Panc1 (cell line): ENCODE measurements at regions not wholly inside any gene's neighbourhood (a gene's known extent, or its start where the extent isn't known, plus 50 kb on each side); places are given as distances from the start of the nearest gene placed in this dataset.

Experiments
- ATAC-seq: fragments of 200-7000 bp; cut with Tn5 transposase; 2 replicates; pipeline ENCODE4 v1.9.1; 2020; ENCODE audit warnings: mild to moderate bottlenecking, moderate library complexity
- BruUV-seq: library from RNA; stranded (reverse); fragments of 400-500 nt; replicated peaks from 2 replicates; lab custom pipeline; 2021; lab: Mats Ljungman, UMichigan
- CTCF ChIA-PET: fragments of 300-600 bp; sonication (Branson Sonifier 250); formaldehyde crosslinking; loops from one replicate; lab custom pipeline; 2022; ENCODE audit warnings: antibody characterized with exemption; lab: Charles Lee
- POLR2A ChIA-PET: fragments of 300-600 bp; sonication (Branson Sonifier 250); formaldehyde crosslinking; loops from one replicate; lab custom pipeline; 2022; ENCODE audit warnings: antibody characterized with exemption; lab: Charles Lee
- DNase-seq: peaks from one replicate; pipeline ENCODE4 v3.0.0-alpha.2; 2010; ENCODE audit warnings: low read depth, low spot score
- H3K27ac ChIP-seq: 2 replicates; pipeline ENCODE4 v1.5.1; 2011; ENCODE audit warnings: mild to moderate bottlenecking, low read length, inconsistent platforms
- H3K27me3 ChIP-seq: fragments of 200-500 bp; sonication (Bioruptor generic); 2 replicates; pipeline ENCODE4 v1.6.0; 2014; ENCODE audit warnings: low read length, inconsistent platforms; ENCODE audit not compliant: control insufficient read depth, insufficient read depth
- H3K36me3 ChIP-seq: fragments of 200-500 bp; sonication (Bioruptor generic); 2 replicates; pipeline ENCODE4 v1.5.1; 2014; ENCODE audit warnings: inconsistent platforms, mild to moderate bottlenecking, low read length, moderate library complexity; ENCODE audit not compliant: control insufficient read depth, insufficient read depth
- H3K4me1 ChIP-seq: 2 replicates; pipeline ENCODE4 v1.5.1; 2011; ENCODE audit warnings: inconsistent platforms, mild to moderate bottlenecking, low read length, moderate library complexity; ENCODE audit not compliant: control insufficient read depth, insufficient read depth
- H3K4me3 ChIP-seq, 2 experiments: 2 replicates each; pipeline ENCODE4 v1.5.1; 2011 to 2012; ENCODE audit warnings: low read depth in 2 of 2, low read length in 2 of 2, mild to moderate bottlenecking in 2 of 2, inconsistent platforms in 1 of 2, moderate library complexity in 1 of 2
- H3K9me3 ChIP-seq: fragments of 200-500 bp; sonication (Bioruptor generic); 2 replicates; pipeline ENCODE4 v1.5.1; 2014; ENCODE audit warnings: low read depth, mild to moderate bottlenecking, inconsistent platforms, low read length, moderate library complexity; ENCODE audit not compliant: control insufficient read depth, insufficient read depth
- CTCF ChIP-seq: fragments of 450-650 bp; IDR thresholded peaks from 2 replicates; pipeline ENCODE4 v1.5.1; 2017; ENCODE audit warnings: mild to moderate bottlenecking
- POLR2AphosphoS5 ChIP-seq: IDR thresholded peaks from 2 replicates; pipeline ENCODE4 v1.6.1; 2012; ENCODE audit warnings: mild to moderate bottlenecking, low read depth, low read length, moderate library complexity
- REST ChIP-seq, 2 experiments: IDR thresholded peaks; 2 replicates each; pipeline ENCODE4 v1.6.1; 2011 to 2012; ENCODE audit warnings: low read depth in 2 of 2, control low read depth in 1 of 2, low read length in 1 of 2, mild to moderate bottlenecking in 1 of 2, moderate library complexity in 1 of 2; ENCODE audit not compliant: insufficient read depth in 1 of 2
- SIN3A ChIP-seq: IDR thresholded peaks from 2 replicates; pipeline ENCODE4 v1.6.1; 2012; ENCODE audit warnings: low read depth, mild to moderate bottlenecking, low read length, moderate library complexity, borderline replicate concordance; ENCODE audit not compliant: insufficient read depth
- TCF7L2 ChIP-seq: IDR thresholded peaks from 2 replicates; pipeline ENCODE4 v1.6.1; 2011; ENCODE audit warnings: mild to moderate bottlenecking, low read depth, low read length, inconsistent platforms
- in situ Hi-C: cut with HindIII; loops from 2 replicates; pipeline ENCODE4 v1.10.0; 2016; ENCODE audit warnings: low sequenced_read_pairs, low pct_unique_long_range_greater_than_20kb
- intact Hi-C: fragments of 100-400 bp; cut with micrococcal nuclease; formaldehyde crosslinking; loops from one replicate; pipeline ENCODE4 v1.10.0; 2022; ENCODE audit not compliant: unreplicated experiment

- intact Hi-C loops, result no loop called here
- POLR2A ChIA-PET, result no interaction called here
These were observed 522.3 kb upstream of the CFAP20DC start for GRCh38 chr3:59572106-59572505.

GRCh38 chr3:59570806-59571205 is 521.0 kb upstream of the CFAP20DC start:
- POLR2A ChIA-PET, result no interaction called here
- Histone ChIP-seq H3K27ac (no peak overlapping the region), H3K4me1 (no peaks in the 10 kb centered on the region), H3K4me3 (no peak overlapping the region), H3K27me3 (no peaks in the 10 kb centered on the region), H3K9me3 (no peaks in the 10 kb centered on the region), H3K36me3 (no peaks in the 10 kb centered on the region)
- ATAC-seq, result no peak
- CTCF ChIA-PET, result no interaction called here
- intact Hi-C loops (no loop called here), in situ Hi-C loops (no loop called here)
- no TSS peak for BruUV-seq
- no peak for TF ChIP-seq SIN3A
- DNase-seq, result no peak

More at GRCh38 chr3:59572106-59572505, 522.3 kb upstream of the CFAP20DC start:
- DNase-seq (no peak), ATAC-seq (no peak)
- Histone ChIP-seq H3K27ac (no peak overlapping the region), H3K36me3 (no peaks in the 10 kb centered on the region), H3K4me1 (no peaks in the 10 kb centered on the region), H3K27me3 (no peaks in the 10 kb centered on the region), H3K9me3 (no peaks in the 10 kb centered on the region), H3K4me3 (no peak overlapping the region)
- in situ Hi-C loops, result no loop called here
- CTCF ChIA-PET, result no interaction called here
- no TSS peak for BruUV-seq
- TF ChIP-seq REST (IDR thresholded peaks at IDR 0.05; ENCODE audit: insufficient read depth in 1 of 2, low read depth in 2 of 2, low read length in 1 of 2), result no peak
- TF ChIP-seq CTCF, result no peak
- TF ChIP-seq SIN3A, result no peak
- no peak for TF ChIP-seq POLR2AphosphoS5
- TF ChIP-seq TCF7L2, result no peak

GRCh38 chr3:59567661-59568060 is 517.8 kb upstream of the CFAP20DC start:
- no peak overlapping the region for H3K27ac ChIP-seq
- DNase-seq (no peak), ATAC-seq (no peak)
- H3K4me1 ChIP-seq, result no peaks in the 10 kb centered on the region
- H3K4me3 ChIP-seq, result no peak overlapping the region
- TF ChIP-seq SIN3A (no peak), POLR2AphosphoS5 (no peak), REST (IDR thresholded peaks at IDR 0.05; ENCODE audit: insufficient read depth in 1 of 2, low read depth in 2 of 2, low read length in 1 of 2) (no peak), TCF7L2 (no peak), CTCF (no peak)
- H3K27me3 ChIP-seq, result no peaks in the 10 kb centered on the region
- H3K9me3 ChIP-seq, result no peaks in the 10 kb centered on the region
- CTCF ChIA-PET, result no interaction called here
- POLR2A ChIA-PET, result no interaction called here
- H3K36me3 ChIP-seq, result no peaks in the 10 kb centered on the region
- no TSS peak for BruUV-seq
- in situ Hi-C loops, result no loop called here
- intact Hi-C loops, result no loop called here
